ENCODE measurements at regions not wholly inside any gene's neighbourhood (a gene's known extent, or its start where the extent isn't known, plus 50 kb on each side); places are given as distances from the start of the nearest gene placed in this dataset.

DNA sequence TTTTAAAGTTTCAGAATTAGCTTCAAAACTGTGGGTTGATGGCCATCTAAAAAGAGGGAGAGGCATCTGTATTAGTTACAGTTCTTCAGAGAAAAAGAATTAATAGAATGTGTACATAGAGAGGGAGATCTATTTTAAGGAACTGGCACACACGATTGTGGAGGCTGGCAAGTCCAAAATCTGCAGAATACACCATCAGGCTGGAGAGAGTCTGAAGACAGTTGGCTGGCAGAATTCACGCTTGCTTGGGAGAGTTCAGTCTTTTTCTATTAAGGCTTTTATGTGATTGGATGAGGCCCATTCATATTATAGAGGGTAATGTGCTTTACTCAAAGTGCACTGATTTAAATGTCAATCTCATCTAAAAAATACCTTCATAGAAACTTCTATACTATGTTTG is 135.1 kb upstream of the SORCS1 start:
- no peak for DNase-seq (ENCODE audit: low spot score)
- Histone ChIP-seq H3K36me3 (ENCODE audit: insufficient read depth, low read length) (no peaks in the 10 kb centered on the region), H3K79me2 (ENCODE audit: insufficient read depth, low read depth, low read length) (no peaks in the 10 kb centered on the region), H3K9me3 (ENCODE audit: low read length) (no peaks in the 10 kb centered on the region), H3K4me3 (ENCODE audit: low read depth, low read length, poor library complexity, severe bottlenecking) (no peak overlapping the region), H3K4me1 (ENCODE audit: insufficient read depth, low read length, poor library complexity, severe bottlenecking) (no peaks in the 10 kb centered on the region), H3K9me2 (ENCODE audit: insufficient read depth, low read length) (no peaks in the 10 kb centered on the region), H3K4me2 (ENCODE audit: low read length) (no peak overlapping the region), H2AFZ (ENCODE audit: low read length) (no peak overlapping the region), H4K20me1 (ENCODE audit: insufficient read depth, low read length) (no peaks in the 10 kb centered on the region), H3K27ac (ENCODE audit: low read depth, low read length, poor library complexity, severe bottlenecking) (no peak overlapping the region)
- CTCF ChIA-PET (ENCODE audit: unreplicated experiment) = no interaction called here
- intact Hi-C loops (cut with micrococcal nuclease; ENCODE audit: unreplicated experiment) = no loop called here
- no peak for TF ChIP-seq CTCF (conservative IDR thresholded peaks at IDR 0.05; ENCODE audit: low read length)
- no peak for TF ChIP-seq EZH2phosphoT487 (IDR thresholded peaks at IDR 0.05; ENCODE audit: borderline replicate concordance, low read depth, low read length)
- POLR2A ChIA-PET = no interaction called here
- BruUV-seq (replicated peaks) = no TSS peak

DNA sequence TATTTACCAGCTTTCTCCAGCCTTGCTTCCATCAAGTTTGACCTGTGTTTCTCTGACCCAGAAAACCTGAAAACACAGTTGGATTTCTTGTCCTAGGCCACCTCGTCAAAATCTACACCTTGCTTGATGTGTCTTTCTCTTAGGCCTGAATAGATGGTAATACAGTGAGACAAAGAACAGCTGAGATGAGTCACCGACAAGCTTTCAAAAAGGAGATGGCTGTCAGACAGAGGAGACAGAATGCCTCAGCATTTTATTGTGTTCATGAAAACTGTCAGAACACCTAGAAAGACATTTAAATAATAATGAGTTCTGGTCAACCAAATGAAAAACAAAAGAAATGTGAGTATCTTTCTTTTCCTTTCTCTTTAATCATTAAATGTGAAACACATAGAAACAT is 119.7 kb upstream of the SORCS1 start:
- Histone ChIP-seq H4K20me1 (ENCODE audit: insufficient read depth, low read length) (no peaks in the 10 kb centered on the region), H3K4me2 (ENCODE audit: low read length) (no peak overlapping the region), H3K4me3 (ENCODE audit: low read depth, low read length, poor library complexity, severe bottlenecking) (no peak overlapping the region), H3K36me3 (ENCODE audit: insufficient read depth, low read length) (no peaks in the 10 kb centered on the region), H3K27ac (ENCODE audit: low read depth, low read length, poor library complexity, severe bottlenecking) (no peak overlapping the region), H3K4me1 (ENCODE audit: insufficient read depth, low read length, poor library complexity, severe bottlenecking) (no peaks in the 10 kb centered on the region), H3K79me2 (ENCODE audit: insufficient read depth, low read depth, low read length) (no peaks in the 10 kb centered on the region), H3K9me3 (ENCODE audit: low read length) (no peaks in the 10 kb centered on the region), H3K9me2 (ENCODE audit: insufficient read depth, low read length) (no peaks in the 10 kb centered on the region), H2AFZ (ENCODE audit: low read length) (no peak overlapping the region)
- no peak for DNase-seq (ENCODE audit: low spot score)
- ChIA-PET POLR2A (no interaction called here), CTCF (ENCODE audit: unreplicated experiment) (no interaction called here)
- TF ChIP-seq CTCF (conservative IDR thresholded peaks at IDR 0.05; ENCODE audit: low read length) (no peak), EZH2phosphoT487 (IDR thresholded peaks at IDR 0.05; ENCODE audit: borderline replicate concordance, low read depth, low read length) (no peak)
- BruUV-seq (replicated peaks) = no TSS peak
- intact Hi-C loops (cut with micrococcal nuclease; ENCODE audit: unreplicated experiment) = no loop called here

GRCh38 chr10:107280293-107280692 is 115.8 kb upstream of the SORCS1 start:
- Histone ChIP-seq H3K4me1 (ENCODE audit: insufficient read depth, low read length, poor library complexity, severe bottlenecking) (no peaks in the 10 kb centered on the region), H3K4me3 (ENCODE audit: low read depth, low read length, poor library complexity, severe bottlenecking) (no peak overlapping the region), H3K79me2 (ENCODE audit: insufficient read depth, low read depth, low read length) (no peaks in the 10 kb centered on the region), H3K9me2 (ENCODE audit: insufficient read depth, low read length) (no peaks in the 10 kb centered on the region), H2AFZ (ENCODE audit: low read length) (no peak overlapping the region), H3K4me2 (ENCODE audit: low read length) (no peak overlapping the region), H3K9me3 (ENCODE audit: low read length) (no peaks in the 10 kb centered on the region), H3K36me3 (ENCODE audit: insufficient read depth, low read length) (no peaks in the 10 kb centered on the region), H3K27ac (ENCODE audit: low read depth, low read length, poor library complexity, severe bottlenecking) (no peak overlapping the region), H4K20me1 (ENCODE audit: insufficient read depth, low read length) (no peaks in the 10 kb centered on the region)
- no peak for DNase-seq (ENCODE audit: low spot score)
- ChIA-PET POLR2A (interaction anchor here (0.7 kb wide), 1 partner anchor 11 kb away, joined by 3 read pairs; no protein-coding TSS in a partner anchor), CTCF (ENCODE audit: unreplicated experiment) (no interaction called here)
- intact Hi-C loops (cut with micrococcal nuclease; ENCODE audit: unreplicated experiment) = no loop called here
- TF ChIP-seq CTCF (conservative IDR thresholded peaks at IDR 0.05; ENCODE audit: low read length) (no peak), EZH2phosphoT487 (IDR thresholded peaks at IDR 0.05; ENCODE audit: borderline replicate concordance, low read depth, low read length) (no peak)
- BruUV-seq (replicated peaks) = no TSS peak

Measured in OCI-LY7 (cell line).